GM12872 (cell line): ENCODE measurements at regions not wholly inside any gene's neighbourhood (a gene's known extent, or its start where the extent isn't known, plus 50 kb on each side); places are given as distances from the start of the nearest gene placed in this dataset.

ENCODE experiments used
- CTCF ChIP-seq: IDR thresholded peaks from 3 replicates; pipeline ENCODE4 v1.5.1; 2011; ENCODE audit warnings: low read depth, mild to moderate bottlenecking, low read length, moderate library complexity; ENCODE audit not compliant: insufficient read depth

GRCh38 chr9:96148634-96149532 lies 153.1 kb downstream of the HSD17B3 start:
- no peak for TF ChIP-seq CTCF

GRCh38 chr9:96141666-96142065 lies 160.3 kb downstream of the HSD17B3 start:
- no peak for TF ChIP-seq CTCF

- no peak for TF ChIP-seq CTCF
Observed at GRCh38 chr9:96141128-96141474, 160.9 kb downstream of the HSD17B3 start.

- TF ChIP-seq CTCF: no peak
Observed at GRCh38 chr9:96140296-96141127, 161.5 kb downstream of the HSD17B3 start.

- TF ChIP-seq CTCF: no peak
Observed at GRCh38 chr9:96139592-96140295, 162.2 kb downstream of the HSD17B3 start.

- TF ChIP-seq CTCF: no peak
Observed at GRCh38 chr9:96138616-96139015, 163.4 kb downstream of the HSD17B3 start.

- TF ChIP-seq CTCF: no peak
Observed at GRCh38 chr9:96137671-96138429, 164.1 kb downstream of the HSD17B3 start.
